ENCODE measurements at regions not wholly inside any gene's neighbourhood (a gene's known extent, or its start where the extent isn't known, plus 50 kb on each side); places are given as distances from the start of the nearest gene placed in this dataset.
"Not testable (repeated sequence)": the region's sequence is repeated elsewhere in the genome, so short reads cannot be mapped to it uniquely, and the experiment has no call there.

- no peak for DNase-seq (ENCODE audit: low spot score)
These were observed 679.7 kb upstream of the AUTS2 start for GRCh38 chr7:68918621-68919020.

- DNase-seq (ENCODE audit: low spot score): no peak
These were observed 675.4 kb upstream of the AUTS2 start for GRCh38 chr7:68922850-68923249.

- DNase-seq (ENCODE audit: low spot score): no peak
These were observed 673.0 kb upstream of the AUTS2 start for GRCh38 chr7:68925241-68925640.

GRCh38 chr7:68929781-68930261 lies 668.5 kb upstream of the AUTS2 start:
- DNase-seq (ENCODE audit: low spot score): no peak

GRCh38 chr7:68936471-68937035 lies 661.7 kb upstream of the AUTS2 start:
- no peak for DNase-seq (ENCODE audit: low spot score)

- no peak for DNase-seq (ENCODE audit: low spot score)
These were observed 660.1 kb upstream of the AUTS2 start for GRCh38 chr7:68938151-68938550.

GRCh38 chr7:68943786-68944185 lies 654.5 kb upstream of the AUTS2 start:
- no peak for DNase-seq (ENCODE audit: low spot score)

GRCh38 chr7:68955656-68956055 lies 642.6 kb upstream of the AUTS2 start:
- no peak for DNase-seq (ENCODE audit: low spot score)

- no peak for DNase-seq (ENCODE audit: low spot score)
These were observed 639.7 kb upstream of the AUTS2 start for GRCh38 chr7:68958571-68958970.

GRCh38 chr7:68963552-68963951 lies 634.7 kb upstream of the AUTS2 start:
- DNase-seq (ENCODE audit: low spot score): no peak

- DNase-seq (ENCODE audit: low spot score): no peak
These were observed 634.2 kb upstream of the AUTS2 start for GRCh38 chr7:68964060-68964459.

GRCh38 chr7:68965351-68965750 lies 632.9 kb upstream of the AUTS2 start:
- DNase-seq (ENCODE audit: low spot score): no peak

GRCh38 chr7:68967598-68967997 lies 630.7 kb upstream of the AUTS2 start:
- DNase-seq (ENCODE audit: low spot score): no peak

- DNase-seq (ENCODE audit: low spot score): no peak
These were observed 628.7 kb upstream of the AUTS2 start for GRCh38 chr7:68969571-68969970.

GRCh38 chr7:68971634-68972340 lies 626.5 kb upstream of the AUTS2 start:
- DNase-seq (ENCODE audit: low spot score): no peak

- DNase-seq (ENCODE audit: low spot score): no peak
These were observed 620.8 kb upstream of the AUTS2 start for GRCh38 chr7:68977385-68978055.

- no peak for DNase-seq (ENCODE audit: low spot score)
These were observed 619.6 kb upstream of the AUTS2 start for GRCh38 chr7:68978710-68979109.

- DNase-seq (ENCODE audit: low spot score): no peak
These were observed 618.3 kb upstream of the AUTS2 start for GRCh38 chr7:68980011-68980410.

- DNase-seq (ENCODE audit: low spot score): not testable (repeated sequence)
These were observed 617.8 kb upstream of the AUTS2 start for GRCh38 chr7:68980432-68980831.

GRCh38 chr7:68984306-68984705 lies 614.0 kb upstream of the AUTS2 start:
- DNase-seq (ENCODE audit: low spot score): no peak

GRCh38 chr7:68994841-68995240 lies 603.4 kb upstream of the AUTS2 start:
- DNase-seq (ENCODE audit: low spot score): no peak

- no peak for DNase-seq (ENCODE audit: low spot score)
These were observed 600.1 kb upstream of the AUTS2 start for GRCh38 chr7:68998136-68998535.

- DNase-seq (ENCODE audit: low spot score): no peak
These were observed 595.9 kb upstream of the AUTS2 start for GRCh38 chr7:69002416-69002815.

All from hematopoietic multipotent progenitor cell treated with erythropoietin and hydrocortisone succinate and interleukin-3 and kit ligand, for 15 days (in vitro differentiated cells).